Stimulated activated naive B cell treated with anti-CD40 and anti-IgM and Interleukin-4, amounts not matched to agents 10 μg/mL and 1 μg/mL and 100 μg/mL, for 72 hours (primary cell): ENCODE measurements at regions not wholly inside any gene's neighbourhood (a gene's known extent, or its start where the extent isn't known, plus 50 kb on each side); places are given as distances from the start of the nearest gene placed in this dataset.

Source experiments
- ATAC-seq, 2 donors: fragments of 150-1000 bp; cut with Tn5 transposase; replicated peaks; 2 replicates each; pipeline ENCODE4 v1.10.0; 2021; ENCODE audit warnings: moderate library complexity in 1 of 2
- DNase-seq: peaks from one replicate; pipeline ENCODE4 v3.0.0; 2021
- H3K27ac Mint-ChIP-seq: one replicate; pipeline ENCODE4 v1.8.0; 2022; ENCODE audit warnings: mild to moderate bottlenecking, mixed read lengths
- H3K27me3 Mint-ChIP-seq, 2 donors: one replicate each; pipeline ENCODE4 v1.8.0; 2022; ENCODE audit warnings: mixed read lengths in 2 of 2
- H3K36me3 Mint-ChIP-seq, 2 donors: one replicate each; pipeline ENCODE4 v1.8.0; 2022; ENCODE audit warnings: mixed read lengths in 2 of 2, mild to moderate bottlenecking in 1 of 2
- H3K4me1 Mint-ChIP-seq, 2 donors: one replicate each; pipeline ENCODE4 v1.8.0; 2022; ENCODE audit warnings: mixed read lengths in 2 of 2, mild to moderate bottlenecking in 1 of 2
- H3K4me3 Mint-ChIP-seq, 2 donors: one replicate each; pipeline ENCODE4 v1.8.0; 2022; ENCODE audit warnings: mild to moderate bottlenecking in 2 of 2, mixed read lengths in 2 of 2, moderate library complexity in 1 of 2
- H3K9me3 Mint-ChIP-seq, 2 donors: one replicate each; pipeline ENCODE4 v1.8.0; 2022; ENCODE audit warnings: mixed read lengths in 2 of 2, mild to moderate bottlenecking in 1 of 2

- no peaks in the 10 kb centered on the region for H3K9me3 Mint-ChIP-seq
- no peaks in the 10 kb centered on the region for H3K36me3 Mint-ChIP-seq
- H3K4me3 Mint-ChIP-seq = no peak overlapping the region
- H3K27ac Mint-ChIP-seq = no peak overlapping the region
- no peaks in the 10 kb centered on the region for H3K4me1 Mint-ChIP-seq
- DNase-seq (no peak), ATAC-seq (no peak)
- peaks cover 0 to 4% of the 10 kb centered on the region in 2 donors for H3K27me3 Mint-ChIP-seq
Observed at GRCh38 chr20:11195169-11195568, 521.4 kb upstream of the JAG1 start.

- Mint-ChIP-seq H3K9me3 (no peaks in the 10 kb centered on the region), H3K36me3 (no peaks in the 10 kb centered on the region), H3K4me3 (no peak overlapping the region), H3K27me3 (peaks cover 0 to 4% of the 10 kb centered on the region in 2 donors), H3K4me1 (no peaks in the 10 kb centered on the region), H3K27ac (no peak overlapping the region)
- DNase-seq (no peak), ATAC-seq (no peak)
Observed at GRCh38 chr20:11195899-11196558, 522.2 kb upstream of the JAG1 start.

DNA sequence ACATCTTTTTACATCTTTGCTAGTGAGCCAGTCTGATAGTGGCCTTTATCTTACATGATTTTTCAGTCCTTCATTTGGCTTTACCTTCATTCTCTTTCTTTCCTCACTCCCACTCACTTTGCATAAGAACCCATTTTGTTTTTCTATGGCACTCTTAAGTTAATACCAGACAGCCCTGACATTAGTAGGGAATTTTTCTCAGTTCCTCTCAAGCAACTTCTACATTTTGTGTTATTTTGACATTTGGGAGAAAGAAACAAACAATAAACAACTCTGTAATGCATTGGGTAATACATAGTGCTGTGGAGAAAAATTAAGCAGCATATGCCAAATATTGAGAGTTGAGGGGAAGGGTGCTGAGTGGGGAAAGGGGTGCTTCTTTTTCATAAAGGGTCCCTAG is 524.1 kb upstream of the JAG1 start:
- ATAC-seq (no peak), DNase-seq (no peak)
- H3K4me3 Mint-ChIP-seq = no peak overlapping the region
- no peak overlapping the region for H3K27ac Mint-ChIP-seq
- no peaks in the 10 kb centered on the region for H3K4me1 Mint-ChIP-seq
- H3K27me3 Mint-ChIP-seq = peaks cover 0 to 4% of the 10 kb centered on the region in 2 donors
- H3K36me3 Mint-ChIP-seq = no peaks in the 10 kb centered on the region
- no peaks in the 10 kb centered on the region for H3K9me3 Mint-ChIP-seq

DNA sequence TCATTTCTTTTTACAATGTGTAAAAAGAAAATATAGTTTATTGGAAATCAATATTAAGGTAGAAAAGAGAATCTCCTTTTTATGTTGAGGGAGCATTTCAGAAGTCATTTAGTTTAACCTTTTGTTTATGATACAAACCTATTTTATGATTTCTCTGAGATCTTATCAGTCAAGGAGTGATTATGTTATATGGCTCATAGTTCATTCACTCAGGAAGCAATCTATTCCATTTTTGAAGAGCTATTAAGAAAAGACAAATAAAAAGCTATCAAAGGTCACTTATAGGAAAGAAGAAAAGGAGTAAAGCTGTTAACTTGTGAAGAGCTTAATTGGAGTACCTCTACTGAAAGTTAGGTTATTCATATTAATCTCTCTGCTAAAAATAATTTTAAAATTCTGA is 526.6 kb upstream of the JAG1 start:
- Mint-ChIP-seq H3K27me3 (peaks cover 0 to 4% of the 10 kb centered on the region in 2 donors), H3K9me3 (no peaks in the 10 kb centered on the region), H3K4me3 (no peak overlapping the region), H3K27ac (no peak overlapping the region), H3K36me3 (no peaks in the 10 kb centered on the region), H3K4me1 (peaks cover 0 to 5% of the 10 kb centered on the region in 2 donors)
- no peak for ATAC-seq
- DNase-seq = no peak

GRCh38 chr20:11204926-11205768 is 531.3 kb upstream of the JAG1 start:
- peak; percentile 77 to 80 for ATAC-seq
- H3K27ac Mint-ChIP-seq = no peak overlapping the region

DNA sequence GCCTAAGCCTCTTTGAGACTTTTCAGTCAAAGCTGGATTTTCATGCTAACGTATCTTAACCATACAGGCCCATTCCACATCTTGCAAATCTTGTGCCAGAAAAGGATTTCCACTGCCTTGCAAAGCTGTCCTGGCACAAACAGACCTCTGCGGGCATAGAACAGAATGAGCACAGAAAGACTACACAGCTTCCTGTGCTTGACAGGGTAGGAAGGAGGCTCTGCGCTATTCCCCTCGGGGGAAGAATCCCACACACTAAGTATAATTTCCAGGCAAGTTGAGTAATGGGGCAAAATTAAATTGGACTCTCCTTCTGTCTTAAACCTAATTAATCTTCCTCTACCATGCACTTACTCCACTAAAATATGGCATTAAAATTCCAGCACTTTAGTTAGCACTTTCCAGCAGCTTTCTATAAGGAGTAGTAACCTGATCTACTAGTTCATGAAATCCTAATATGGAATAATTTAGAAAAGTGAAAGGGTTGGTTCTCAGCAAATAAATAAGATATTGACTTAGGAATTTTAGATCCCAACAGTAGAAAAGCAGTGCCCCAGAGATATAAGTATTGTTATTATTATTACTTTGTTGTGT is 532.1 kb upstream of the JAG1 start:
- Mint-ChIP-seq H3K4me1 (peaks cover 0 to 5% of the 10 kb centered on the region in 2 donors), H3K27me3 (peaks cover 0 to 7% of the 10 kb centered on the region in 2 donors), H3K4me3 (no peak overlapping the region), H3K27ac (no peak overlapping the region), H3K36me3 (no peaks in the 10 kb centered on the region), H3K9me3 (no peaks in the 10 kb centered on the region)
- DNase-seq (no peak), ATAC-seq (no peak)

More at GRCh38 chr20:11204926-11205768, 531.3 kb upstream of the JAG1 start:
- DNase-seq = no peak
- no peaks in the 10 kb centered on the region for H3K36me3 Mint-ChIP-seq
- H3K4me1 Mint-ChIP-seq = peaks cover 0 to 5% of the 10 kb centered on the region in 2 donors
- H3K27me3 Mint-ChIP-seq = peaks cover 0 to 7% of the 10 kb centered on the region in 2 donors
- H3K9me3 Mint-ChIP-seq = no peaks in the 10 kb centered on the region
- no peak overlapping the region for H3K4me3 Mint-ChIP-seq

- Mint-ChIP-seq H3K4me1 (peaks cover 0 to 5% of the 10 kb centered on the region in 2 donors), H3K4me3 (no peak overlapping the region), H3K9me3 (no peaks in the 10 kb centered on the region), H3K27me3 (peaks cover 0 to 7% of the 10 kb centered on the region in 2 donors), H3K27ac (no peak overlapping the region), H3K36me3 (no peaks in the 10 kb centered on the region)
- DNase-seq = no peak
- ATAC-seq = no peak
Observed at GRCh38 chr20:11207749-11208502, 534.1 kb upstream of the JAG1 start.

DNA sequence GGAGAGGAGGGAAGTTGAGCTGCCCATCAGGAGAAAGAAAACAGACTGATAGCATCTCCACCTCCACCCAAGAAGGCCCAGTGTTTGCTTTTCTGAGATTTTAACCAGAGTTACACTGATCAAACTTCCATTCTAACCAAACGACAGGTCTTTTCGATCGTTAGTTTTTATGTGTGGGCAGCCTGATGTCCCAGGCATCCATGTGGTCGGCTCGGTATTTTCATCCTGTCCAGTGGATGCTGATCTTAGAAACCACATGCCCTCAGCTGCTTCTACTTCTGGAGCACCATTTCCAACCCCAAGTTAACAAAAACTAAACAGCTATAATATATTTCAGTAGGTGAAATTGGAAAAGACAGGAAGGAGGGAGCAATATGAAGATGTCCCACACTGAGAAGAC is 536.8 kb upstream of the JAG1 start:
- no peaks in the 10 kb centered on the region for H3K36me3 Mint-ChIP-seq
- peaks cover 0 to 7% of the 10 kb centered on the region in 2 donors for H3K27me3 Mint-ChIP-seq
- ATAC-seq (no peak), DNase-seq (no peak)
- no peak overlapping the region for H3K27ac Mint-ChIP-seq
- no peaks in the 10 kb centered on the region for H3K9me3 Mint-ChIP-seq
- peaks cover 0 to 6% of the 10 kb centered on the region in 2 donors for H3K4me1 Mint-ChIP-seq
- no peak overlapping the region for H3K4me3 Mint-ChIP-seq

GRCh38 chr20:11212272-11212671 is 538.5 kb upstream of the JAG1 start:
- H3K4me3 Mint-ChIP-seq = no peak overlapping the region
- no peak overlapping the region for H3K27ac Mint-ChIP-seq
- peaks cover 0 to 7% of the 10 kb centered on the region in 2 donors for H3K4me1 Mint-ChIP-seq
- peaks cover 0 to 7% of the 10 kb centered on the region in 2 donors for H3K27me3 Mint-ChIP-seq
- no peaks in the 10 kb centered on the region for H3K9me3 Mint-ChIP-seq
- DNase-seq (no peak), ATAC-seq (no peak)
- no peaks in the 10 kb centered on the region for H3K36me3 Mint-ChIP-seq

DNA sequence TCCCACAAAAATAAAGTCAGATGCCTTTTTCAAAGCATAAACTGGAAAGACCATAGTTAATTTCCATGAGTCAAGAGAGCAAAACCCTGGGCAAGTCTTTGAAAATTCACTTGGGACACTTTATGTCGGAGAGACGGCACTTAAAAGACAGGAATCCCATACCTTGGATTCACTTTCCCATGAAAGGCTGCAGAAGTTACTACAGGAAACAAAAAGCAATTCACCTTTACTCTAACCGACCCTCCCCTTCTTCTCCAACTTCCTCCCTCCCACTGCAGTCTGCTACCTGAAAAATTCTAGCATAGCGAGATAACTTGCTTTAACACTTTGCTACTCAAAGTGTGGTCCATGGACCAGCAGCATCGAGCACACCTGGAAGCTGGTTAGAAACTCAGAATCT is 539.1 kb upstream of the JAG1 start:
- H3K4me1 Mint-ChIP-seq = peaks cover 0 to 12% of the 10 kb centered on the region in 2 donors
- DNase-seq = no peak
- no peak overlapping the region for H3K27ac Mint-ChIP-seq
- no peaks in the 10 kb centered on the region for H3K36me3 Mint-ChIP-seq
- H3K27me3 Mint-ChIP-seq = peaks cover 0 to 7% of the 10 kb centered on the region in 2 donors
- no peaks in the 10 kb centered on the region for H3K9me3 Mint-ChIP-seq
- ATAC-seq = no peak
- no peak overlapping the region for H3K4me3 Mint-ChIP-seq

GRCh38 chr20:11214256-11214840 is 540.5 kb upstream of the JAG1 start:
- Mint-ChIP-seq H3K36me3 (no peaks in the 10 kb centered on the region), H3K27me3 (no peaks in the 10 kb centered on the region), H3K4me3 (no peak overlapping the region), H3K9me3 (peaks cover 0 to 2% of the 10 kb centered on the region in 2 donors), H3K27ac (no peak overlapping the region), H3K4me1 (peaks cover 0 to 26% of the 10 kb centered on the region in 2 donors)
- DNase-seq (no peak), ATAC-seq (peak in 1 of 2 donors; percentile 19)

DNA sequence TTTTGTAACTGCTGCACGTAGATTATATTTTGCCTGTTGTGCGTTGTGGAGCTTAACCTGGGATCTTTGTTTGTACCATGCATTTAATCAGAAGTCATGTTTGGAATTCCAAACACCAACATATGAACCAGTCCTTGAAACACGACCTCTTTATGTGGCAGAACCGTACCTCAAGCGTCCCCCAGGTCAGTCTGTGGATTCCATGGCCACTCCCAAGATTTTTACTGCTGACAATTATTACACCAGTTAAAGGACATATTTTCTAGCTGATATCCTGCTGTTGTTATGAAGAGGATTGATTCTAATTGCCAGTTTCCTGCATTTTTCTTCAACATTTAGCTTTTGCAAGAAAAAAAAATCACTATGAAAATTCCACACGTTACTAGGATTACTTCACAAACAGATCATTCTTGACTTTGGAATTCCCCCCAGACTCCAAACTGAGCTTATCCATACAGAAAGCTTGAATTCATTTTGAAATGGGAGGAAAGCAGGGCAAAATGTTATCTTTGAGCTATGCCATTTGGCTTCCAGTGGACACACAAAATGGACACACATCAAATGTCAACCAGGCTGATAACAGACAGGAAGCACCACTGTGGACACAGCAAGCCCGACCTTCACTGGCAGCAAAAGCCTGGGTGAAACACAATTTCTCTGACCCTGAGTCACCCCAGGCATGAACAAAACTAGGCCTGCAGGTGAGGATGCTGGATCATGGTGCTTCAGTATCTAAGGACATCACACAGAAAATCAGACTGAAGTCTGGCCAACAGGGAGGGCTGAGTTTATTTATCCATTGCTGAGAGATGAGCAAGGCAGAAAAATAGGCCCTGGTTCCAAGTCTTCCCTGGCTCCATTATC is 542.9 kb upstream of the JAG1 start:
- no peak overlapping the region for H3K4me3 Mint-ChIP-seq
- no peaks in the 10 kb centered on the region for H3K36me3 Mint-ChIP-seq
- ATAC-seq = no peak
- peaks cover 0 to 28% of the 10 kb centered on the region in 2 donors for H3K4me1 Mint-ChIP-seq
- no peak overlapping the region for H3K27ac Mint-ChIP-seq
- no peak for DNase-seq
- H3K27me3 Mint-ChIP-seq = no peaks in the 10 kb centered on the region
- H3K9me3 Mint-ChIP-seq = peaks cover 0 to 2% of the 10 kb centered on the region in 2 donors
